ENCODE measurements at regions not wholly inside any gene's neighbourhood (a gene's known extent, or its start where the extent isn't known, plus 50 kb on each side); places are given as distances from the start of the nearest gene placed in this dataset.

DNA sequence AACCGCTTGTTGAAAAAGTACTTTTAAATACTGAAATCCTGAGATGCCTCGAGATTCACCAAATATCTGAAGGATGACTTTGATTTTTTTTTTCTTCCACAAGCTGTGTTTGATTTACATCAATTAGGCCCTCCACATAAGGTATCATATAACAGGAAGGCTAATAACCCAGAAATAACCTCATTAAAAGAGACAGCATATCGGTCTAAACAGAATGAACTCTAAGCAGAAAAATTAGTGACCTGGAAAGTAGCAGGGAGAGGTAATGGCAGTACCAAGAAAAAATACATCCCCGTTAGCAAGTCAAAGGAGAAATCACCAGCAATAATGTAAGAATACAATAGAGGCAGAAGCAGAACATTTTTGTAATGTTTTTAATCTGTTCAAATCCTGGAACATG is 452.4 kb upstream of the TSHZ3 start:
- no peak overlapping the region for H3K4me3 ChIP-seq (ENCODE audit: low read depth, low read length)
- DNase-seq (ENCODE audit: low read depth): no peak
- TF ChIP-seq, protein P1, sequence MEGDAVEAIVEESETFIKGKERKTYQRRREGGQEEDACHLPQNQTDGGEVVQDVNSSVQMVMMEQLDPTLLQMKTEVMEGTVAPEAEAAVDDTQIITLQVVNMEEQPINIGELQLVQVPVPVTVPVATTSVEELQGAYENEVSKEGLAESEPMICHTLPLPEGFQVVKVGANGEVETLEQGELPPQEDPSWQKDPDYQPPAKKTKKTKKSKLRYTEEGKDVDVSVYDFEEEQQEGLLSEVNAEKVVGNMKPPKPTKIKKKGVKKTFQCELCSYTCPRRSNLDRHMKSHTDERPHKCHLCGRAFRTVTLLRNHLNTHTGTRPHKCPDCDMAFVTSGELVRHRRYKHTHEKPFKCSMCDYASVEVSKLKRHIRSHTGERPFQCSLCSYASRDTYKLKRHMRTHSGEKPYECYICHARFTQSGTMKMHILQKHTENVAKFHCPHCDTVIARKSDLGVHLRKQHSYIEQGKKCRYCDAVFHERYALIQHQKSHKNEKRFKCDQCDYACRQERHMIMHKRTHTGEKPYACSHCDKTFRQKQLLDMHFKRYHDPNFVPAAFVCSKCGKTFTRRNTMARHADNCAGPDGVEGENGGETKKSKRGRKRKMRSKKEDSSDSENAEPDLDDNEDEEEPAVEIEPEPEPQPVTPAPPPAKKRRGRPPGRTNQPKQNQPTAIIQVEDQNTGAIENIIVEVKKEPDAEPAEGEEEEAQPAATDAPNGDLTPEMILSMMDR (IDR thresholded peaks at IDR 0.05; ENCODE audit: low read depth, low read length, missing control alignments): no peak

DNA sequence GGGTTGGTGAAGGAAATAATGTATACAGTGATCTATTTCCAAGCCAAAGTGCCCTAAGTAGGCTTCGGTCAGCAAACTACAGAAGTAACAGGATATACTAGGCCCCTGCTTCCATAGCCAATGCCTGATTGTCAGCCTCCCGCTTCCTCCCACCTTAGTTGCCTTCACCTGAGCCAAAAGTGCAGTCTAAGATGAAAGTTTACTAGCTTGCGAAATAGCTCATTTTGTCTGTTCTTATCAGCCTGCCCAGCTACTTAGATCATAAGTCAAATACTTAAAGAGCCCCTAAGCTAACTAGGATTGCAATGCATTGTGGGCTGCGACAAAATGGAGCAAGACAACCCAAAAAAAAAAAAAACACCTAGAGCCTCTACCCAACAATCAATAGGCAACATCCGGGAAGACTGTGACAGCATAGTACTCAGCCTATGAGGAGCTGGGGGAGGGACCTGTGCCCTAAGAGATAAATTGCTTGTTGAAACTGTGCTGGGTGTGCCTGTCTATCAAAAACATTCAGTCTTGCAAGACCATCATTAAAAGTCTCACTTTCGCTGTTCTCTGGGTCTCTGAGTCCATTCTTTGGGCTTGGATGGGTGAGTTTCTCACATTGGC is 454.7 kb upstream of the TSHZ3 start:
- H3K4me3 ChIP-seq (ENCODE audit: low read depth, low read length): no peak overlapping the region
- no peak for DNase-seq (ENCODE audit: low read depth)
- TF ChIP-seq, protein P1 (IDR thresholded peaks at IDR 0.05; ENCODE audit: low read depth, low read length, missing control alignments): no peak

DNA sequence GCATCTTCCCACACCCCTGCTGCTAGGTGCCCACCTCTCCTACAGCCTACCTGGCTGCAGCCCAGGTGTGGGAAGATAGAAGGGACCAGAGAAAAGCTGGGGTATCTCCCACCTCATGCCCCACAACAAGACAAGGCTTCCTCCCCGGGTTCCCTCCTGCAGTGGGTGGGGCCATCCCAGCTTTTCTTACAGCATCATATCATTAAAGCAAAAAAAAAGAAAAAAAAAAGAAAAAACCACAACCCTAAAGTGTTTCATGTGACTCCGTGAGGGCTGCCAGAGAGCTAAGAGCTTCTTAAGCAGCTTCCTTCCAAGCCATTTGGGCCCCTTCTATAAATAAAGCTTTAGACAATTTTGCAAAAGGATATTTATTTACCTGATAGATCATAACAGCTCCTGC is 455.4 kb upstream of the TSHZ3 start:
- TF ChIP-seq, protein P1 (IDR thresholded peaks at IDR 0.05; ENCODE audit: low read depth, low read length, missing control alignments): no peak
- no peak for DNase-seq (ENCODE audit: low read depth)
- H3K4me3 ChIP-seq (ENCODE audit: low read depth, low read length): no peak overlapping the region

DNA sequence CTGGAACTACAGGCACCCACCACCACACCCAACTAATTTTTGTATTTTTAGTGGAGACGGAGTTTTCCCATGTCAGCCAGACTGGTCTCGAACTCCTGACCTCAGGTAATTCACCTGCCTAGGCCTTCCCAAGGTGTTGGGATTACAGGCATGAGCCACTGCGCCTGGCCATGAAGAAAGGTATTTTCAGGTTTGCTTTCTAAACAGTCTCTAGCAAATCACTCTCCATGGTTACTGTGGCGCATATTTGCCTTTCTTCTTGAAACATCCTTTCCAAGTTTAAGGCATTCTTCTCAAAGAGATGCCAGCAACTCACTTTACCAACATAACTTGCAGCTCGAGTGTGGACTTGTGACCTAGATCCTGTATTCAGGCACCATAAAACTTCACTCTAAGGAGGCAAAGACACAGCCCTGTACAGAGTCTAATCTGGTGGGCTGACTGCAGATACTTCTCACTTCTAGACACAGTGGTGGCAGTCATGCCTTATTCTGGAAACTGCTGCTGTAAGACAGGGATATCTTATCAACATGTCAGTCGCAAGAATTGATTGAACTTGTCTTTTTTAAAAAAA is 461.4 kb upstream of the TSHZ3 start:
- no peak for DNase-seq (ENCODE audit: low read depth)
- TF ChIP-seq, protein P1 (IDR thresholded peaks at IDR 0.05; ENCODE audit: low read depth, low read length, missing control alignments): no peak
- no peak overlapping the region for H3K4me3 ChIP-seq (ENCODE audit: low read depth, low read length)

DNA sequence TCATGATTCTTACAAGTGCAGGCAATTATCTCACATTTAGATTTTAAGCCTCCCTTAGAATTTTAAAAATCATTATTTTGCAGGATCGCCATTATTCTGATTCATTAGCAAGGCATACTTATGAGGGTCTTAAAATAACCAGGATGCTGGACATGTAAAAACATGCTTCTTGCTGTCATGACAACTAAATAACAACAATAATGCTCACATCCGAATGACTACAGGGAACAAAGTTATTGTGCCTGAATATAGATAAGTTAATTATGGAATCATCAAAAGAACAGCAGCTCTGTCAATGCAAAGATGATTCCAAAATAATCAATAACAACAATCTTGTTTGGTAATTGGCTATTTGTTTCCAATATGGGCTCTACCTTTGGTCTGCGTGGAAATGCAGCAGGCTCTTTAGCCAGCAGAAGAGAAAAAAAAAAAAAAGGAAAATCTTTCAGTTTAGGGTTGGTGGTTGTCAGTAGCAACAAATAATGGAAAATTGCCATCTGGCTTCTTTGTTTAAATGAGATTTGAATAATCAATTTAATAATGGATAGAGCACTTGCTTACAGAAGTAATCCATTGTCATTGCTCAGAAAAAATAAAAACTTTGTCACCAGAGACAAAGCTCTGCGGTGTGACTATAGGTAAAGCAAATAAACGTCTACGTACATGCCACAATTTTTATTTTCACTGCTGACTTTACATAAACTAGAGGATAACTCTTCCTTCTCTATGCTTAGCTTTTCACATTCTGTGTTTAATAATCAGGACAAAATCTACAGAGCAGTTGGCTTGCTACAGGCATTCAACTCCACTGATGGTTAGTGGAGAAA is 468.9 kb upstream of the TSHZ3 start:
- TF ChIP-seq, protein P1 (IDR thresholded peaks at IDR 0.05; ENCODE audit: low read depth, low read length, missing control alignments): no peak
- DNase-seq (ENCODE audit: low read depth): no peak
- H3K4me3 ChIP-seq (ENCODE audit: low read depth, low read length): no peak overlapping the region

DNA sequence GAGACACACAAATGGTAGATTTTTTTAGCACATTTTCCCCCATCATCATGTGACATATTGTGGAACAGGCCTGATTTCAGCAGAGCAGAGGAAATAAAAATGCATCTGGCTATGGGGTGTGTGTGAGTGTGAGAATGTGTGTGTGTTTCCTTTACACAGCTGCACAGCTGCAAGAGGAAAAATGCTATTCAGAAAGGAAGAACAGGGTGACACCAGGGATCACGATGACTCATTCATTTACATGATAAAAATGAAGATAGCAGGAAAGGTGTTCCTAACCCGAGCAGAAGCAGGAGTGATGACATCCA is 469.5 kb upstream of the TSHZ3 start:
- no peak overlapping the region for H3K4me3 ChIP-seq (ENCODE audit: low read depth, low read length)
- DNase-seq (ENCODE audit: low read depth): no peak
- TF ChIP-seq, protein P1 (IDR thresholded peaks at IDR 0.05; ENCODE audit: low read depth, low read length, missing control alignments): no peak

All from GM12864 (cell line).